Gastroesophageal sphincter (tissue), 4 donors: ENCODE measurements at regions not wholly inside any gene's neighbourhood (a gene's known extent, or its start where the extent isn't known, plus 50 kb on each side); places are given as distances from the start of the nearest gene placed in this dataset.
A peak's percentile ranks its signal among the peaks of the same experiment; 100 is the strongest.

Experiments used
- ATAC-seq: fragments of 150-250 bp; one replicate; pipeline ENCODE4 v1.9.1; 2016; ENCODE audit warnings: mild to moderate bottlenecking, moderate library complexity
- H3K27ac ChIP-seq, 4 donors: fragments of 200-600 bp; sonication (generic) in 3 of 4; 1 replicate in 3 of 4; 2 replicates in 1 of 4; pipeline ENCODE4 v1.5.1; 2016 to 2019
- H3K27me3 ChIP-seq: fragments of 200-600 bp; sonication (generic); one replicate; pipeline ENCODE4 v1.5.1; 2019
- H3K36me3 ChIP-seq, 2 donors: fragments of 200-600 bp; sonication (generic); one replicate each; pipeline ENCODE4 v1.5.1; 2019; ENCODE audit warnings: control low read depth in 1 of 2
- H3K4me1 ChIP-seq, 3 donors: fragments of 200-600 bp; sonication (generic); 1 replicate in 2 of 3; 2 replicates in 1 of 3; pipeline ENCODE4 v1.5.1; 2016 to 2019; ENCODE audit warnings: control low read depth in 2 of 3
- H3K4me3 ChIP-seq, 2 donors: fragments of 200-600 bp; sonication (generic); one replicate each; pipeline ENCODE4 v1.5.1; 2019; ENCODE audit warnings: mild to moderate bottlenecking in 1 of 2, moderate library complexity in 1 of 2
- H3K9me3 ChIP-seq, 3 donors: fragments of 200-600 bp; sonication (generic); one replicate each; pipeline ENCODE4 v1.5.1; 2017 to 2019; ENCODE audit warnings: control low read depth in 2 of 3
- EP300 ChIP-seq: sonication (generic); formaldehyde crosslinking; IDR thresholded peaks from one replicate; pipeline ENCODE4 v1.6.1; 2017; ENCODE audit warnings: antibody characterized with exemption, mild to moderate bottlenecking
- POLR2A ChIP-seq, 2 donors: fragments of 450-650 bp; IDR thresholded peaks; one replicate each; pipeline ENCODE4 v1.6.1; 2017; ENCODE audit warnings: antibody characterized with exemption in 2 of 2, mild to moderate bottlenecking in 2 of 2, moderate library complexity in 1 of 2
- POLR2AphosphoS5 ChIP-seq: sonication (generic); formaldehyde crosslinking; IDR thresholded peaks from one replicate; pipeline ENCODE4 v1.6.1; 2017; ENCODE audit warnings: antibody characterized with exemption
- WGBS, 2 donors: methylation state at CpG; one replicate each; pipeline ENCODE4 v1.1.5; 2018; ENCODE audit warnings: low coverage in 1 of 2; 5-methylcytosine and 5-hydroxymethylcytosine counted together
- TF ChIP-seq, protein P1 (sequence below), 4 experiments: fragments of 200-600 bp in 2 of 4; fragments of 450-650 bp in 2 of 4; sonication (generic) in 1 of 4; IDR thresholded peaks; one replicate each; pipeline ENCODE4 v1.5.1; 2017 to 2019; ENCODE audit warnings: antibody characterized with exemption in 4 of 4, mild to moderate bottlenecking in 2 of 4, moderate library complexity in 2 of 4

DNA sequence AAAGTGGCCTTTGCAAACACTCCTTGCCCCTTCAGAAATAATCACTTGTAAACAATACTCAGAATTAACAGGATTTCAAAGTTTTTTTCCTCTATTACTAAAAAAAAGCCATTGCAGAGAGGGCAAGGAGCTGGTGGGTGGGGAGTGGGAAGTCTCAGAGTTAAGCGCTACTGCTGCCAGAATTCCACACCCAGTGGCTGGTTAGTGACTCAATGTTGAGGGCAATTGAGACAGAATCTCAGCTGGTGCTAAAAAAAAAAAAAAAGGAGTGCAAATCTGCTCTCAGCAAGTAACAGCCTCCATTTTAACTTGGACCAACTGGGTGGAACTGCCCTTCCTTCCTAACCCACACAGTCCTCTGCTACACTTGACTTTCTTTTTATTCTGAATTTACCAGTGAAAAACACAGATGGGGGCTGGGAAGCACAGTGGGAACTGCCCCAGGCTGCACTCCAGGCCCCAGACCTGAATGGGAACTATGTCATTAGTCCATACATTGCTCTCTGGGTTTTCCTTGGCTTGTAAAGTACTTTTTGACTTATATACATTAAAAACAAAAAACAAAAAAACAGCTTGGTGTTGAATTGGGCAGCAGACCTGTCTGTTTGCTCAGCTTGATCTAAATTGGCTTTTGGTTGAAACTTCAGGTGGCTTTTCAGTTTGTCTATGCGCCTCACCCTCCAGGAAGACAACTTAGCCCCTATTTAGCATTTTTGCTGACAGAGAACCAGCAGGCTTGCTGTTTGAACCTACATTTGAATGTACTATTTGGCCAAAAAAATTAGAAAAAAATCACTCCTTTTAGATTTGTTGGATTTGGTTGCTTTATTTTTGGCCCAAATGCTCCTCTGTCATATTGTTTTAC is 357.8 kb upstream of the TBL1XR1 start:
- peak; percentile 46 for ATAC-seq
- H3K27ac ChIP-seq: no peak overlapping the region

DNA sequence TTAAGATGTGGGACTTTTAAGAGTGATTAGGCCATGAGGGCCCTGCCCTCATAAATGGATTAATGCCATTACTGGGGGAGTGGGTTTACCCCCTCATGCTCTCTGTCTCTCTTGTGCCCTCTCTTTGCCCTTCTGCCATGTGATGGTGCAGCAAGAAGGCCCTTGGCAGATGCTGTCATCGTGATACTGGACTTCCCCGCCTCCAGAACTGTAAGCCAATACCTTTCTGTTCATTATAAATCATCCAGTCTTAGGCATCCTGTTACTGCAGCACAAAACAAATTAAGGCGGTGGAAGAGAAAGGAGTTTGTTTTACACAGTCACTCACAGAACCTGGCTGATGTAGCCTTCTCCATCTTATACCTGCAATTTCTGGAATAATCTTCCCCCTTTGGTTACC is 360.3 kb upstream of the TBL1XR1 start:
- Histone ChIP-seq H3K36me3 (no peaks in the 10 kb centered on the region), H3K27ac (no peak overlapping the region), H3K4me1 (peaks cover 0 to 22% (median 3%) of the 10 kb centered on the region in 3 donors), H3K27me3 (no peaks in the 10 kb centered on the region), H3K9me3 (no peaks in the 10 kb centered on the region), H3K4me3 (no peak overlapping the region)
- ATAC-seq: no peak
- 90 to 100% methylated on average over 3 of the region's 3 CpGs for WGBS, 2 donors
- TF ChIP-seq, protein P1, sequence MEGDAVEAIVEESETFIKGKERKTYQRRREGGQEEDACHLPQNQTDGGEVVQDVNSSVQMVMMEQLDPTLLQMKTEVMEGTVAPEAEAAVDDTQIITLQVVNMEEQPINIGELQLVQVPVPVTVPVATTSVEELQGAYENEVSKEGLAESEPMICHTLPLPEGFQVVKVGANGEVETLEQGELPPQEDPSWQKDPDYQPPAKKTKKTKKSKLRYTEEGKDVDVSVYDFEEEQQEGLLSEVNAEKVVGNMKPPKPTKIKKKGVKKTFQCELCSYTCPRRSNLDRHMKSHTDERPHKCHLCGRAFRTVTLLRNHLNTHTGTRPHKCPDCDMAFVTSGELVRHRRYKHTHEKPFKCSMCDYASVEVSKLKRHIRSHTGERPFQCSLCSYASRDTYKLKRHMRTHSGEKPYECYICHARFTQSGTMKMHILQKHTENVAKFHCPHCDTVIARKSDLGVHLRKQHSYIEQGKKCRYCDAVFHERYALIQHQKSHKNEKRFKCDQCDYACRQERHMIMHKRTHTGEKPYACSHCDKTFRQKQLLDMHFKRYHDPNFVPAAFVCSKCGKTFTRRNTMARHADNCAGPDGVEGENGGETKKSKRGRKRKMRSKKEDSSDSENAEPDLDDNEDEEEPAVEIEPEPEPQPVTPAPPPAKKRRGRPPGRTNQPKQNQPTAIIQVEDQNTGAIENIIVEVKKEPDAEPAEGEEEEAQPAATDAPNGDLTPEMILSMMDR (IDR thresholded peaks at IDR 0.05): no peak
- TF ChIP-seq POLR2A (IDR thresholded peaks at IDR 0.05): no peak
- no peak for TF ChIP-seq EP300
- no peak for TF ChIP-seq POLR2AphosphoS5

More for the DNA sequence above, 357.8 kb upstream of the TBL1XR1 start:
- peaks cover 0 to 23% (median 3%) of the 10 kb centered on the region in 3 donors for H3K4me1 ChIP-seq
- no peaks in the 10 kb centered on the region for H3K36me3 ChIP-seq
- TF ChIP-seq POLR2A (IDR thresholded peaks at IDR 0.05): no peak
- no peaks in the 10 kb centered on the region for H3K27me3 ChIP-seq
- no peaks in the 10 kb centered on the region for H3K9me3 ChIP-seq
- 80 to 83% methylated on average over 2 of the region's 2 CpGs for WGBS, 2 donors
- no peak overlapping the region for H3K4me3 ChIP-seq

DNA sequence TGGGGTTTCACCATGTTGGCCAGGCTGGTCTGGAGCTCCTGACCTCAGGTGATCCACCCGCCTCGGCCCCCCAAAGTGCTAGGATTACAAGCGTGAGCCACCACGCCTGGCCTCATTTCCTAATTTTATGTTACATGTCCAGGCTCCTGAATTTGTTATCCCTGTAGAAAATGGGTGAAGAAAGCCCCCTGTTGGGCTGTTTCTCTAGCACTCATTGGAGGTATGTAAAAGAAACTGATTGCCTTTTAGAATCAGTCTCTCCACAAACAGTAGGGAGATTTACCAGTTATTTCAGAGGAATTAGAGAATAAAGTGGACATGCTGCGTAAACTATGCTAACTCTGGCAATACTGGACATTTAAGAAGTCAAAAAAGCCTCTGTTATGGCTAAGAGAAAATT is 364.1 kb upstream of the TBL1XR1 start:
- ATAC-seq: no peak
- TF ChIP-seq EP300: no peak
- TF ChIP-seq, protein P1 (IDR thresholded peaks at IDR 0.05): no peak
- no peak for TF ChIP-seq POLR2A (IDR thresholded peaks at IDR 0.05)
- no peak for TF ChIP-seq POLR2AphosphoS5
- no peaks in the 10 kb centered on the region for H3K36me3 ChIP-seq
- no peaks in the 10 kb centered on the region for H3K27me3 ChIP-seq
- H3K4me3 ChIP-seq: no peak overlapping the region
- no peak overlapping the region for H3K27ac ChIP-seq
- H3K9me3 ChIP-seq: no peaks in the 10 kb centered on the region
- 94 to 100% methylated on average over 5 of the region's 5 CpGs for WGBS, 2 donors
- no peaks in the 10 kb centered on the region for H3K4me1 ChIP-seq

DNA sequence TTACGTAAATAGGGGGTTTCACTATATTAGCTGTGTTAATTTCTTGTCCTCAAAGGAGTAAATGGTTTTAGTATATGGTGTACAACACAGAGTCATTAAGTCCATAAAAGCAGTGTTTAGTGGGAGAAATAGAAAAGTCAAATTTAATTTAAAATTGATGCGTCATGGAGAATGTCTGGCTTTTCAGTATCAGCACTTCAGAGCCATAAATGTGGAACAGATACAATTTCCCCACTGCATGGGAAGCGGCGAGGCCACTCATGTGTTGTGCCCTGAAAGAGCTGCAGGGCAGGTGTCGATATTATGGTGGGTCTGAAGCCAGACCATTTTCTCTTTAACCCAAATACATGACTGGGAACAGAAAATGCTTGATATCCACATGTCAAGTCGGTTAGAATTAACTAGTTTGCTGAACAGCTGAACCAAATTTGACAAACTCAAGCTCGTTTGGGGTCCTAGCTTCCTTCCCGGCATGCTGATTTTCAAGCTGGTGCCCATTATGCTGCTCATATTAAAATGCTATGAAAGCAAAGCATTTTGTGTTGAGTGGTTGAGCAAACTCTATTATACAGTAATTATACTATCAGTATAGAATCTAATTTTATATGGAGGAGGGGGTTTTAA is 364.6 kb upstream of the TBL1XR1 start:
- Histone ChIP-seq H3K36me3 (no peaks in the 10 kb centered on the region), H3K4me3 (no peak overlapping the region), H3K27ac (no peak overlapping the region), H3K4me1 (no peaks in the 10 kb centered on the region), H3K27me3 (no peaks in the 10 kb centered on the region), H3K9me3 (no peaks in the 10 kb centered on the region)
- no peak for TF ChIP-seq EP300
- TF ChIP-seq POLR2A (IDR thresholded peaks at IDR 0.05): no peak
- TF ChIP-seq POLR2AphosphoS5: no peak
- TF ChIP-seq, protein P1 (IDR thresholded peaks at IDR 0.05): no peak
- ATAC-seq: no peak
- WGBS, 2 donors: 88 to 94% methylated on average over 7 to 8 of the region's 8 CpGs

DNA sequence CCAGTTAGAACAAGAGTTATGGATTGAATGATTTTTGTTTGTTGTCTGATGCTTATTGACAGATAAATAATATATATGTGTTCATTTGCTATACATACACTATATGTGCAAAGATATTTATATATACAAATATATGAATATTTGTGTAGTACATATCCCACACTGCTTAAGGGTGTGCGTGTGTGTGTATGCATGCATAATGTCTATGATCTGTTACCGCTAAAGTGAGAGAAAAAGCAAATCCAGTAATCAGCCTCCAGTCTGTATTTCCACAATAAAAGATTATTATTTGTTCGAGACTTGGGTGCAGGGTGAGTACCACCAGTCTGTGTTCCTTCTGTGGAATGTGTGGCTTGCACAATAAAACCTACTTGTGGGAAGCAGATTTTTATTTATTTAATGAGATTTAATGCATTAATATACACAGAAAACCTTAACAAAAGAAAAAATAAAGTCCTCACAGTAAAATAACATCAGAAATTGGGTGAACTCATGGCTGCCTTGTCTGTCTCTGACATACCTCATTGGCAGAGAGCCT is 366.0 kb upstream of the TBL1XR1 start:
- Histone ChIP-seq H3K4me1 (no peaks in the 10 kb centered on the region), H3K9me3 (no peaks in the 10 kb centered on the region), H3K4me3 (no peak overlapping the region), H3K27ac (no peak overlapping the region), H3K36me3 (no peaks in the 10 kb centered on the region), H3K27me3 (no peaks in the 10 kb centered on the region)
- TF ChIP-seq POLR2AphosphoS5 (no peak), EP300 (no peak), POLR2A (IDR thresholded peaks at IDR 0.05) (no peak)
- TF ChIP-seq, protein P1 (IDR thresholded peaks at IDR 0.05): no peak
- 89 to 100% methylated on average over 3 of the region's 3 CpGs for WGBS, 2 donors
- ATAC-seq: no peak
